H9 (cell line): ENCODE measurements at regions not wholly inside any gene's neighbourhood (a gene's known extent, or its start where the extent isn't known, plus 50 kb on each side); places are given as distances from the start of the nearest gene placed in this dataset.
"Not testable (repeated sequence)": the region's sequence is repeated elsewhere in the genome, so short reads cannot be mapped to it uniquely, and the experiment has no call there.

ENCODE experiments used
- DNase-seq: peaks from one replicate; pipeline ENCODE4 v3.0.0-alpha.2; 2017
- H2AFZ ChIP-seq: one replicate; pipeline ENCODE4 v1.6.1; 2013; ENCODE audit warnings: mild to moderate bottlenecking, low read length, control low read depth, moderate library complexity
- H2AK5ac ChIP-seq: 2 replicates; pipeline ENCODE4 v1.6.1; 2013; ENCODE audit warnings: low read length, control low read depth, mixed read lengths; ENCODE audit not compliant: insufficient read length
- H2BK120ac ChIP-seq: one replicate; pipeline ENCODE4 v1.6.1; 2013; ENCODE audit warnings: low read depth, mild to moderate bottlenecking, low read length, control low read depth, inconsistent platforms; ENCODE audit not compliant: poor library complexity, severe bottlenecking
- H2BK12ac ChIP-seq: 2 replicates; pipeline ENCODE4 v1.6.1; 2013; ENCODE audit warnings: low read length, control low read depth, mixed read lengths, low read depth; ENCODE audit not compliant: insufficient read length
- H2BK15ac ChIP-seq: 2 replicates; pipeline ENCODE4 v1.6.1; 2013; ENCODE audit warnings: low read depth, low read length, control low read depth
- H2BK20ac ChIP-seq: one replicate; pipeline ENCODE4 v1.6.1; 2013; ENCODE audit warnings: low read depth, mild to moderate bottlenecking, low read length, control low read depth, inconsistent platforms; ENCODE audit not compliant: poor library complexity, severe bottlenecking
- H2BK5ac ChIP-seq: 2 replicates; pipeline ENCODE4 v1.6.1; 2013; ENCODE audit warnings: low read length, control low read depth, mixed read lengths; ENCODE audit not compliant: insufficient read length
- H3K14ac ChIP-seq: 2 replicates; pipeline ENCODE4 v1.6.1; 2013; ENCODE audit warnings: low read length, control low read depth; ENCODE audit not compliant: insufficient read depth
- H3K18ac ChIP-seq: 2 replicates; pipeline ENCODE4 v1.6.1; 2013; ENCODE audit warnings: low read depth, mild to moderate bottlenecking, mixed read lengths, low read length, control low read depth; ENCODE audit not compliant: insufficient read length
- H3K23ac ChIP-seq: 2 replicates; pipeline ENCODE4 v1.6.1; 2013; ENCODE audit warnings: low read length, control low read depth, mixed read lengths, low read depth; ENCODE audit not compliant: insufficient read length
- H3K23me2 ChIP-seq: 2 replicates; pipeline ENCODE4 v1.6.1; 2013; ENCODE audit warnings: low read depth, mild to moderate bottlenecking, mixed read lengths, low read length, control low read depth; ENCODE audit not compliant: insufficient read length, poor library complexity, severe bottlenecking
- H3K27ac ChIP-seq: 2 replicates; pipeline ENCODE4 v1.5.1; 2013; ENCODE audit warnings: low read length, control low read depth, mixed read lengths, low read depth; ENCODE audit not compliant: insufficient read length
- H3K27me3 ChIP-seq: 2 replicates; pipeline ENCODE4 v1.6.1; 2013; ENCODE audit warnings: low read length, control low read depth, inconsistent platforms; ENCODE audit not compliant: insufficient read depth
- H3K4ac ChIP-seq: 2 replicates; pipeline ENCODE4 v1.6.1; 2013; ENCODE audit warnings: low read depth, mild to moderate bottlenecking, control low read depth, inconsistent platforms, low read length, moderate library complexity
- H3K4me1 ChIP-seq: 2 replicates; pipeline ENCODE4 v1.6.1; 2013; ENCODE audit warnings: low read length, control low read depth, inconsistent platforms; ENCODE audit not compliant: insufficient read depth
- H3K4me2 ChIP-seq: 2 replicates; pipeline ENCODE4 v1.6.1; 2013; ENCODE audit warnings: low read length, control low read depth, mixed read lengths; ENCODE audit not compliant: insufficient read length, insufficient read depth
- H3K56ac ChIP-seq: 2 replicates; pipeline ENCODE4 v1.6.1; 2013; ENCODE audit warnings: low read depth, mild to moderate bottlenecking, mixed read lengths, low read length, control low read depth; ENCODE audit not compliant: insufficient read length
- H3K79me1 ChIP-seq: 2 replicates; pipeline ENCODE4 v1.6.1; 2013; ENCODE audit warnings: low read depth, mild to moderate bottlenecking, moderate library complexity, low read length, control low read depth, inconsistent platforms; ENCODE audit not compliant: insufficient read depth, poor library complexity, severe bottlenecking
- H3K79me2 ChIP-seq: 2 replicates; pipeline ENCODE4 v1.6.1; 2013; ENCODE audit warnings: low read length, control low read depth, inconsistent platforms; ENCODE audit not compliant: insufficient read depth
- H3K9ac ChIP-seq: 2 replicates; pipeline ENCODE4 v1.6.1; 2013; ENCODE audit warnings: low read length, control low read depth, mixed read lengths; ENCODE audit not compliant: insufficient read length; ENCODE audit errors: extremely low read depth
- H3K9me3 ChIP-seq: one replicate; pipeline ENCODE4 v1.6.1; 2013; ENCODE audit warnings: low read depth, low read length, inconsistent platforms; ENCODE audit not compliant: control insufficient read depth
- H3T11ph ChIP-seq: one replicate; pipeline ENCODE4 v1.6.1; 2013; ENCODE audit warnings: mild to moderate bottlenecking, low read length, control low read depth, inconsistent platforms
- H4K20me1 ChIP-seq: one replicate; pipeline ENCODE4 v1.6.1; 2013; ENCODE audit not compliant: control insufficient read depth, insufficient read length, insufficient read depth
- H4K5ac ChIP-seq: 2 replicates; pipeline ENCODE4 v1.6.1; 2013; ENCODE audit warnings: low read depth, mild to moderate bottlenecking, mixed read lengths, low read length, control low read depth; ENCODE audit not compliant: insufficient read length
- H4K8ac ChIP-seq: replicated peaks from 2 replicates; pipeline ENCODE4 v1.6.1; 2013; ENCODE audit warnings: low read length, control low read depth, mixed read lengths, low read depth; ENCODE audit not compliant: insufficient read length
- H4K91ac ChIP-seq: 2 replicates; pipeline ENCODE4 v1.6.1; 2013; ENCODE audit warnings: low read depth, mild to moderate bottlenecking, moderate library complexity, mixed read lengths, low read length, control low read depth; ENCODE audit not compliant: insufficient read length
- H3K27ac Mint-ChIP-seq, 3 experiments: 2 replicates in 2 of 3; 3 replicates in 1 of 3; pipeline ENCODE4 v1.8.0; 2020 to 2021; ENCODE audit warnings: mixed read lengths in 3 of 3, mild to moderate bottlenecking in 1 of 3, moderate library complexity in 1 of 3
- H3K27me3 Mint-ChIP-seq: 2 replicates; pipeline ENCODE4 v1.8.0; 2021; ENCODE audit warnings: low read depth, mild to moderate bottlenecking, moderate library complexity, mixed read lengths
- H3K36me3 Mint-ChIP-seq, 3 experiments: 2 replicates in 2 of 3; 3 replicates in 1 of 3; pipeline ENCODE4 v1.8.0; 2020 to 2021; ENCODE audit warnings: low read depth in 3 of 3, mixed read lengths in 3 of 3; ENCODE audit not compliant: insufficient read depth in 1 of 3
- H3K4me1 Mint-ChIP-seq, 2 experiments: 2 replicates each; pipeline ENCODE4 v1.8.0; 2020; ENCODE audit warnings: mixed read lengths in 2 of 2
- H3K4me3 Mint-ChIP-seq, 2 experiments: 2 replicates in 1 of 2; 3 replicates in 1 of 2; pipeline ENCODE4 v1.8.0; 2020 to 2021; ENCODE audit warnings: mild to moderate bottlenecking in 2 of 2, mixed read lengths in 2 of 2, moderate library complexity in 1 of 2
- H3K9me3 Mint-ChIP-seq, 2 experiments: 2 replicates in 1 of 2; 3 replicates in 1 of 2; pipeline ENCODE4 v1.8.0; 2020; ENCODE audit warnings: mild to moderate bottlenecking in 2 of 2, mixed read lengths in 2 of 2, moderate library complexity in 1 of 2
- WGBS: extraction: QIAGEN DNeasy Blood & Tissue Kit; methylation state at CpG from one replicate; pipeline ENCODE4 v1.1.7; 2013; ENCODE audit warnings: missing lambda C conversion rate, low lambda C conversion rate, mixed read lengths; ENCODE audit not compliant: insufficient read length; ENCODE audit errors: extremely low coverage; 5-methylcytosine and 5-hydroxymethylcytosine counted together

DNA sequence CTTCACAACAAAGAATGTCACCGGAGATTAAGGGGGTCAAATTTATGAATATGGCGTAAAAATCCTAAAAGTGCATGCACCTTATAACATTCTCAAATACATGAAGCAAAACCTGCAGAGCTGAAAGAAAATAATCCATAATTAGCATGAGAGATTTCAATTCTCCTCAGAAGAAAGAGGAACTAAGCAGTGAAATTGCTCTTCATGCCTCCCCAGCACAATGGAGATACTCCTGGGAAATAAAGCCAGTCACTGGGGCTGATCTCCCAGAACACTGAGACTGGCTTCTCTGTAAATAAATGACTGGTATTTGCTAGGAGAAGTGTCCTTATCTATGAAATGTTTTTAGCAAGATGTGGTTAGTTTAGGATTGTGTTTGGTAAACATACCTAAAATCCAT, 68.1 kb downstream of the GOLGA6L6 start:
- H3K79me1 ChIP-seq, H4K8ac ChIP-seq, DNase-seq, H2BK120ac ChIP-seq, H3K4ac ChIP-seq, H3K4me1 ChIP-seq, H3K23me2 ChIP-seq, H3K36me3 Mint-ChIP-seq, H3K4me1 Mint-ChIP-seq, H3K79me2 ChIP-seq, H3K27me3 Mint-ChIP-seq, H3K9ac ChIP-seq, H3T11ph ChIP-seq, H4K91ac ChIP-seq, H2BK15ac ChIP-seq, H3K27ac Mint-ChIP-seq, H3K4me2 ChIP-seq, H3K56ac ChIP-seq, H3K23ac ChIP-seq, H2BK5ac ChIP-seq, H3K9me3 ChIP-seq, H3K27ac ChIP-seq, H3K27me3 ChIP-seq, H2BK12ac ChIP-seq, H2AFZ ChIP-seq, H3K4me3 Mint-ChIP-seq, H2BK20ac ChIP-seq, H3K14ac ChIP-seq, H3K18ac ChIP-seq, H4K5ac ChIP-seq, H2AK5ac ChIP-seq, H3K9me3 Mint-ChIP-seq, H4K20me1 ChIP-seq: not testable (repeated sequence)
- no CpG with 5 or more reads among the region's 2 CpGs for WGBS

GRCh38 chr15:20472983-20473382, 68.6 kb downstream of the GOLGA6L6 start:
- H4K20me1 ChIP-seq, H2BK5ac ChIP-seq, H3K4ac ChIP-seq, H3K56ac ChIP-seq, H2BK15ac ChIP-seq, H3K18ac ChIP-seq, H3K23ac ChIP-seq, H3K9ac ChIP-seq, H3T11ph ChIP-seq, H3K27ac ChIP-seq, H2AFZ ChIP-seq, DNase-seq, H3K4me1 ChIP-seq, H3K27me3 Mint-ChIP-seq, H3K4me3 Mint-ChIP-seq, H3K9me3 Mint-ChIP-seq, H3K9me3 ChIP-seq, H3K4me2 ChIP-seq, H3K36me3 Mint-ChIP-seq, H3K79me2 ChIP-seq, H4K5ac ChIP-seq, H4K8ac ChIP-seq, H3K14ac ChIP-seq, H3K4me1 Mint-ChIP-seq, H3K23me2 ChIP-seq, H2BK120ac ChIP-seq, H2BK12ac ChIP-seq, H2AK5ac ChIP-seq, H4K91ac ChIP-seq, H2BK20ac ChIP-seq, H3K27ac Mint-ChIP-seq, H3K27me3 ChIP-seq, H3K79me1 ChIP-seq: not testable (repeated sequence)
- no CpG with 5 or more reads among the region's 4 CpGs for WGBS

GRCh38 chr15:20470810-20471209, 70.8 kb downstream of the GOLGA6L6 start:
- not testable (repeated sequence) for H3K79me1 ChIP-seq, H3K9me3 Mint-ChIP-seq, H2BK20ac ChIP-seq, H3K79me2 ChIP-seq, H3K4me1 Mint-ChIP-seq, H3K27me3 Mint-ChIP-seq, H3K27ac Mint-ChIP-seq, H2AFZ ChIP-seq, H3K9ac ChIP-seq, H3K14ac ChIP-seq, H3K18ac ChIP-seq, H3K4me1 ChIP-seq, H2AK5ac ChIP-seq, H3K23me2 ChIP-seq, H4K91ac ChIP-seq, H4K20me1 ChIP-seq, H3K4ac ChIP-seq, H3K9me3 ChIP-seq, H3K27me3 ChIP-seq, H3T11ph ChIP-seq, H3K27ac ChIP-seq, H3K4me2 ChIP-seq, H2BK12ac ChIP-seq, H3K36me3 Mint-ChIP-seq, H3K56ac ChIP-seq, H3K4me3 Mint-ChIP-seq, H4K8ac ChIP-seq, DNase-seq, H2BK120ac ChIP-seq, H4K5ac ChIP-seq, H2BK5ac ChIP-seq, H2BK15ac ChIP-seq, H3K23ac ChIP-seq
- WGBS = no CpG with 5 or more reads among the region's 6 CpGs
